SHP77 (cell line): ENCODE measurements at regions not wholly inside any gene's neighbourhood (a gene's known extent, or its start where the extent isn't known, plus 50 kb on each side); places are given as distances from the start of the nearest gene placed in this dataset.

ENCODE experiments used
- DNase-seq, 2 experiments: peaks; one replicate each; lab custom pipeline; 2025; lab: John Stamatoyannopoulos, UW

GRCh38 chr9:79213417-79214125 lies 358.2 kb upstream of the TLE4 start:
- no peak for DNase-seq

DNA sequence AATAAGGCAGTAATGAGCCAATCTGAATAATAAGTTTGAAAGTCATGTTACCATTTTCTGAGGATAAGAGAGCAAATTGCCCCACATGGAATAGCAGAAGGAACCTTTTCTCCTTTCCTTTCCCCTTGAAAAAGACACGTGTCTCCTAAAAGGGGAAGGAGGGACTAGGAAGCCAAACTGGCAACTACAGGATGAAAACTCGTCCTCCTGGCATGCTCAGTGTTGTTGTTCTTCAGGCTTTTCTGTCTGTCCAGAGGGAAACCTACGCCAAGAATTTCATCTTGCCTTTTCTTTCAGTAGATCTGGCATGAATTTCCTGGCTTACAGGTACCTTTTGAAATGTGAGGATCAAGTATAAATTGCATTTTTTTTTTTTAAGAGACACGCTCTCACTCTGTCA lies 355.9 kb upstream of the TLE4 start:
- DNase-seq: no peak

- no peak for DNase-seq
These were observed 351.5 kb upstream of the TLE4 start for GRCh38 chr9:79220251-79220650.

GRCh38 chr9:79220666-79221065 lies 351.1 kb upstream of the TLE4 start:
- no peak for DNase-seq

- no peak for DNase-seq
These were observed 350.7 kb upstream of the TLE4 start for GRCh38 chr9:79221084-79221483.

DNA sequence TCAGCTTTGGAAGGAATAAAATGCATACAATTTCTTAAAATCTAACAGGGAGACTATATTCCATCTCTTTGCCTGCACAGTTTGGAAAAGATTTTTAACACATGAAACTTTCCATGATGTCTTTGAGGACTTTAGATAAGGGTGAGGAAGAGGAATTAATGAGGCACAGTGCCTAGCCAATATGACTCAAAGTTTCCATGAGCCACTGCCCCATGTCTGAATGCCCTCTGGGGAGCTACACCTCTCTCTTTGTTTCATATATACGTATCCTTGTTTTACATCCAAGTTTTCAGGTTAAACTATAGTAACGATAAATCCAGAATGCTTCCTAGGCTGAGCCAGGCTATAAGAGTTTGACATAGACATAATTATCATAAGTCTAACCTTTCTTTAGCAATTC lies 349.3 kb upstream of the TLE4 start:
- DNase-seq: no peak

- no peak for DNase-seq
These were observed 346.9 kb upstream of the TLE4 start for GRCh38 chr9:79224672-79225433.

DNA sequence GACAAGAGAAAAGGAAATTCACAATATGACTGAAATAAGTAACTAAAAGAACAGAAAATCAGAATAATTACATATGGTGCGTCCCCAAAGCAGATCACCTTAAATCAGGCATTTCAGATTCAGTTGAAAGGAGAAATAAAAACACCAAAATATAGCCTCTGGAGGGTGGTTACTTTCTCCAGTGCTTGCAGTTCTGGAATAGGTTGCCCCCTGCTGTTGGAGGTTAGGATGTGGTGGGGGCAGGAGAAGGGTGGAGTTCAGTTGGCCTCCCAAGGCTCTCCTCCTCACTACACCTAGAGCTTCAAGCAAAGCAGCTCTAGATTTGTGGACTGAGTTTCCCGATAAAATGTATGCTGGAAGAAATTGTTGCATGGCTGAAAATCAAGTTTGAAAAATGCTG lies 338.2 kb upstream of the TLE4 start:
- DNase-seq: no peak

DNA sequence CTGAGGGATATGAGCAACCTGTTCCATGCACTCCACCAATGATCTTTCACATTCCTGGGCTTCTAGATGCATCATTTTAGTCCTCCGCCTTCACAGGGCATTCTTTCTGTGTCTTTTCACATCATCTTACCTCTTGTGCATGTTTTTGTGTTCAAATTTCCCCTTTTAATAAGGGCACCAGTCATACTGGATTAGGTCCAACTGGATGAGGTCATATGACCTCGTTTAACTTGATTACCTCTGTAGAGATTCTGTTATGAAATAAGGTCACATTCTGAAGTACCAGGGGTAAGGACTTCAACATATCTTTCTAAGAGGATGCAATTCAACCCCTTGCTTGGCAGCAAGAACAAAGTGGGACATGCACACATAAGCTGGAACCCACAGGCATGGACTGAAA lies 335.3 kb upstream of the TLE4 start:
- no peak for DNase-seq

DNA sequence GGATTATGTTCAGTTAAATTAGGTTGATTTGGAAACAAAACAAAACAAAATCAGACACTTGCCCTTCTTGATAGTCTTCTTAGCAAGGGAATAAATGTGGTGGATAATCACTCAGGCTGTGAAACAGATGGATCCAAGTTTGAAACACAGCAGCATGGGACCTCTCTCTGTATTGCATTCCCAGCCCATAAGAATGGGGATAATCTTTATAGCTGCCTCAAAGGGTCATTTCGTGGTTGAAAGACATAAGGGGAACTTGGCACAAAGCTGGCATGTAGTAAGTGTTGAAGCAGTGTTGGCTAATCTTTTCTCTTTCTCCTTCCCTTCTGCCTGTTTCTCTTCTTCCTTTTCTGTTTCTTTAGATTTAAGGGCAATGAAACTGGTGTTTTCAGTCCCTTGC lies 333.9 kb upstream of the TLE4 start:
- no peak for DNase-seq

- DNase-seq: no peak
These were observed 331.0 kb upstream of the TLE4 start for GRCh38 chr9:79240774-79241173.

DNA sequence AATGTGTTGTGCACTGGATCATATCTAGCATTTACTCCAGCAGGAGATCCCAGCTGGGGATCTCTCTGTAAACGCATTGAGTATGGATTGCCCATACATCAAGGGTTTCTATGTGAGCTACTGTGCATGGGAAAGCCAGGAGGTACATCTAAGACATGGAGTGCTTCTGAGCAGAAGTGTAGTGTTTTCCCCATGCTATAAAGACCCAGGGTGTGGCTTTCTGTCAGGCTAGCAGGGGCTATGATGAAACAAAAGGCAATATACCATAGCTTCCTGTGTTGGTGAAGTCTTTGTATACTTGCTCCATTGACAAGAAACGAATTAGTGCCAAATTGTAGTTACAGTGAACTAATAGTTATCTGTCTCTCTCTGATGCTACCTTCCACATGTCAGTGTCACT lies 329.3 kb upstream of the TLE4 start:
- DNase-seq: no peak

- no peak for DNase-seq
These were observed 325.6 kb upstream of the TLE4 start for GRCh38 chr9:79246170-79246569.

DNA sequence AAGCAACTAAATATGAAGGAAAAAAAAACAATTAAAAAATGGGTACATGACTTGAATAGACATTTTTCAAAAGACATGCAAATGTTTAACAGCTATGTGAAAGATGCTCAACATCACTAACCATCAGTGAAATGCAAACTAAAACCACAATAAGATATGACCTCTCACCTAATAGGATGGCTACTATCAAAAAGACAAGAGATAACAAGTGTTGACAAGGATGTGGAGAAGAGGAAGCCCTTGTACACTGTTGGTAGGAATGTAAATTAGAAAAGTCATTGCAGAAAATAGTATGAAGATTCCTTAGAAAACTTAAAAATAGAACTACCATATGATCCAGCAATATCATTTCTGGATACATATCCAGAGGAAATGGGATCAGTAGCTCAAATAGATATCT lies 324.7 kb upstream of the TLE4 start:
- DNase-seq: no peak

DNA sequence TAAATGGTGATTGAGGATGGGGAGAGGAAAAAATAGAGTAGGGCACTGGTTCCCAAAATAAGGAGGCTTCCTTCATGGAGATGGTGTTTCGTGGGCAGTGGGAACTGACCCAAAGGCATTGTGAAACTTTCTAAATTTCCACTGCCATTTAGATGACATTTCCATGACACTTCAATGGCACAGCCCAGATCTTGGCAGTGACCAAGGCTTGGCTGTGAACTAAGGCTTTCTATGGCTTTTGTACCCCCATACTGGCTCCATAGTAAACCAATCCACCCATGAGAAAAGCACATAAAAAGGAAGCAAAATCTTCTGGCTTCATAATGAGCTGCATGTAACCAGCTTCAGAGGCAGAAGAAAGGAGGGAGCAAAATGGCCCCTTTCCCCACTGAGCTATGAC lies 321.0 kb upstream of the TLE4 start:
- no peak for DNase-seq

DNA sequence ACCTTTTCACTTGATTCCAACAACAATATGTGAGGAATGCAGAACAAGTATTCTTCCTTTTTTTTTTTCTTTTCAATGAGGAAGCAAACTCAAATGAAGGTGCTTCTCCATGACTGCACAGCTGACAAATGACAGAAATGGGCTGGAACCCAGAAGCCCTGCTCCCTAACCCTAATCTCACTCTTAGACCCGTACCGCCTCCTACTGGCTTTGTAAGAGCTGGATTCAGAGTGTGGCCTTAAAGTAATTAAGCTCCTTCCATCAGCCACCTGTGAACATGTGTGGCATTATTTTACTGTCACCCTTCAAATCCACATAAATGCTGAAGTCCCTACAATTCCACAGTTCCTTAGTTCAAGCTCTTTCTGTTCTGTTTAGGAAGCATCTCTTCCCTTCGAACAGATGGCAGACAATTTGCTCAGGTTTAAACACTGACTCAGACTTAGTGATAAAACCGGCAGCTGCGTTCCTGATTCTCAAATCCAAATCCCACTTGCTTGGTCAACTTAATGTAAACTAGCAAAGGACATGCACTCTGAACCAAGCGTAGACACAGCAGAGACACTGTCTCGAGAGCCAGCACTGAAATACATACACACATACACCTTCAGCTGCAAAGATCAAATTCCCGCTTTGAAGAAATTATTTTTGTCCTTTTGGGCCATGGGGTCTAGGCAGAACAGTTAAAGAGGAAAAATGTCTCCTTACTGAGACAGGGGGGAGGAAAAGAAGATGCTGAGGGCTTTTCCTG lies 316.7 kb upstream of the TLE4 start:
- no peak for DNase-seq

DNA sequence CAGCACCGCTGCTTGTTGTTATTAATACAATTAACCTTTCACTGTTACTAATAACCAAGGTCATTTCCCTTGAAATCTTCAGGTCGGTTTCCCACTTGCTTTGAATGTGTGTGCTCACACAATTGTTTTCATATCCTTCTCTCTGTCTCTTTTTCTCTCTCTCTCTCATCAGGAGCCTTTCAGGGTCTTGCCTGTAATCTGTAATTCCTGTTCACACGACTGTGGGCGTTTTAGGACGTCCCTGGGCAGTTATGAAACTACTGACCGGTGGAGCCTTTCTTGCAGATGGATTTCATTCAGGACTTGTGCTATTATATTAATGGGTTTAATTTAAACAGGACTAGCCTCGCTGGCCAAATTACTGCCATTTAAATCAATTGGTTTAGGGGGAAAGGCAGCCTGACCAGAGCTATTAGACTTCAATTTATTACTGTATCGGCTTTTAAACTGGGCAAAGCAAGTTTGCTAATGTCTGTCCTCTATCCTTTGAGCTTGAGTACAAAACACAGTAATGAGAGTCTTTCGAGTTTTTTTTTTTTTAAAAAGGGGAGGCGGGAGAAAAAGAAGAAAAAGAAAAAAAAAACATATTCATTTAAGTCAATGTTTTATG lies 316.0 kb upstream of the TLE4 start:
- DNase-seq: no peak

DNA sequence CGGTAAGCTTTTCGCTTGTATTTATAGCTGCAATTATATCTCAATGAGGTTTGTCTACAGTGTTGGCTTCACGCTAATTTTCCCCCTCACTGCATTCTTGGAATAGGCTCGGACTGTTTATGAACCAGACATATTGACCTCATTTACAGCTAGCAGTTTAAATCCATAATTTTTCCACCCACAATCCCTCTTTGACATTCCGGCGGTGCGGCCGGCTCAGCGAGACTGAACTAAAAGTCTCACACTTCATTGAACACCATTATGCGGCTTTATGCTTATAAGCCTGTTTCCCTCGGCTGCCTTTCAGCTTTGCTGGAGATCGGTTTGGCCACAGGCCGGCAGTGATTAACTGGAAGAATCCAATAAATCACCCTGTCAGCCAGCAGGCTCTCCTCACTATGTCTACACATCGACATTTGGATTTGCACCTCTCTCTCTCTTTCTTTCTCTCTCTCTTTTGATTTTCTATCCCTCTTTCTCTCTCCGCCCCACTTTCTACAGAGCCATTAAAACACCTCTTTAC lies 315.0 kb upstream of the TLE4 start:
- no peak for DNase-seq

DNA sequence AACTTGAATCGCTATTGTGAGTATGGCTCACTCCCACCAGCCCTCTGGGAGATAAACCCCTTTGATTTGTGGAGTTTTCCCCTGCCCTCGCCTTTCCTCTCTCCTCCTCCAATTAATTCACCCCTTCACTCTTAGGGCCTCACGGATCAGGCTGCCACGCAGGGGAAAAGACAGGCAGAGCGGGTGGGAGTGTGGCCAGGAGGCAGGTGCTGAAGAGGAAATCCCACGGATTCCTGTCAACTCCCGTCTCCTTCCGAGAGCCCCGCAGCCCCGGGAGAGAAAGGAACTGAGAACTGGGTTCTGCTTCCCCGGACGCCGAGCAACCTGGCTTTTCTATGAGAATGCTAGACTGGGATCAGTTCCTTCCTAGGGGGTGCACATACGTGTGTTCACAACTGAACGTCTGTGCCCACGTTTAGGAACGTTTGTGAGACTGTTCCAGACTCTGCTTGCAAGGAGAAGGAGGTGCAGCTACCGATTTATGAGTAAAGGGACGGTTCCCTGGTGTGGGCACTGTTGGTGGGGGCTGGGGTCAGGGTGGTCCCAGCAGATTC lies 314.5 kb upstream of the TLE4 start:
- no peak for DNase-seq

- no peak for DNase-seq
These were observed 313.9 kb upstream of the TLE4 start for GRCh38 chr9:79257790-79258351.

- DNase-seq: no peak
These were observed 311.9 kb upstream of the TLE4 start for GRCh38 chr9:79259858-79260257.

DNA sequence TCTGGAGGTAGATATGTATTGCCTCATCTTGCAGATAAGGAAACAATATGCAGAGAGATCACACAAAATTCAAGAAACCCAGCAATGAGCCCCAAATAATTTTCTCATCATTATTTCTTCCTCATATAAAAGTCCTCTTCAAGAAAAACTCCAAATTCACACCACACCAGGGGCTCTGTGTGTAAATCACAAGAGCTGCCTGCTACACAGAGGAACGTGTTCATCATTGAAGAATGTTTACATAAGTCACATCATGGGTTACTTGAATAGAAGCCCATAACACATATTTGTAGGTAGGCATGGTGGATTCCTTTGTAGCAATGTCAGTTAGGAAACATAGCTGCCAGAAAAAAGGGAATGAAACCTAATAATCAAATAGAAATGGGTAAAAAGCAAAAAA lies 308.1 kb upstream of the TLE4 start:
- DNase-seq: no peak
